ENCODE measurements at regions not wholly inside any gene's neighbourhood (a gene's known extent, or its start where the extent isn't known, plus 50 kb on each side); places are given as distances from the start of the nearest gene placed in this dataset.
"Not testable (repeated sequence)": the region's sequence is repeated elsewhere in the genome, so short reads cannot be mapped to it uniquely, and the experiment has no call there.

GRCh38 chr7:12921751-12922345 is 234.4 kb downstream of the ARL4A start:
- Histone ChIP-seq H3K9me2 (replicated peaks; ENCODE audit: insufficient read depth, low read length) (no peaks in the 10 kb centered on the region), H4K20me1 (ENCODE audit: insufficient read depth, low read depth, low read length) (no peaks in the 10 kb centered on the region), H3K9ac (ENCODE audit: low read length) (no peak overlapping the region), H3K9me3 (ENCODE audit: low read length) (no peaks in the 10 kb centered on the region), H3K36me3 (ENCODE audit: insufficient read depth, low read length) (no peaks in the 10 kb centered on the region), H3K79me2 (ENCODE audit: low read length) (no peaks in the 10 kb centered on the region), H3K4me1 (ENCODE audit: low read length) (no peaks in the 10 kb centered on the region), H3K27ac (ENCODE audit: low read length) (no peak overlapping the region), H3K4me2 (ENCODE audit: low read depth, low read length, poor library complexity, severe bottlenecking) (no peak overlapping the region), H3K4me3 (ENCODE audit: low read length) (no peak overlapping the region), H3K27me3 (ENCODE audit: low read length) (no peaks in the 10 kb centered on the region), H2AFZ (ENCODE audit: low read length) (no peak overlapping the region)
- DNase-seq = no peak

GRCh38 chr7:12923971-12924370 is 236.5 kb downstream of the ARL4A start:
- Histone ChIP-seq H3K27me3 (ENCODE audit: low read length) (no peaks in the 10 kb centered on the region), H3K9me3 (ENCODE audit: low read length) (no peaks in the 10 kb centered on the region), H3K9me2 (replicated peaks; ENCODE audit: insufficient read depth, low read length) (no peaks in the 10 kb centered on the region), H2AFZ (ENCODE audit: low read length) (no peak overlapping the region), H4K20me1 (ENCODE audit: insufficient read depth, low read depth, low read length) (no peaks in the 10 kb centered on the region), H3K79me2 (ENCODE audit: low read length) (no peaks in the 10 kb centered on the region), H3K9ac (ENCODE audit: low read length) (no peak overlapping the region), H3K4me2 (ENCODE audit: low read depth, low read length, poor library complexity, severe bottlenecking) (no peak overlapping the region), H3K36me3 (ENCODE audit: insufficient read depth, low read length) (no peaks in the 10 kb centered on the region), H3K27ac (ENCODE audit: low read length) (no peak overlapping the region), H3K4me1 (ENCODE audit: low read length) (no peaks in the 10 kb centered on the region), H3K4me3 (ENCODE audit: low read length) (no peak overlapping the region)
- no peak for DNase-seq

- no peaks in the 10 kb centered on the region for H3K36me3 ChIP-seq (ENCODE audit: insufficient read depth, low read length)
- no peak overlapping the region for H2AFZ ChIP-seq (ENCODE audit: low read length)
- no peak overlapping the region for H3K4me3 ChIP-seq (ENCODE audit: low read length)
- H3K9ac ChIP-seq (ENCODE audit: low read length) = no peak overlapping the region
- H3K4me1 ChIP-seq (ENCODE audit: low read length) = no peaks in the 10 kb centered on the region
- no peaks in the 10 kb centered on the region for H3K9me2 ChIP-seq (replicated peaks; ENCODE audit: insufficient read depth, low read length)
- 0 out of 2 replicates have a peak, but pooled peaks cover 4% of the 10 kb centered on the region for H3K27me3 ChIP-seq (ENCODE audit: low read length)
- no peak for DNase-seq
- no peaks in the 10 kb centered on the region for H4K20me1 ChIP-seq (ENCODE audit: insufficient read depth, low read depth, low read length)
- no peak overlapping the region for H3K4me2 ChIP-seq (ENCODE audit: low read depth, low read length, poor library complexity, severe bottlenecking)
- no peaks in the 10 kb centered on the region for H3K9me3 ChIP-seq (ENCODE audit: low read length)
- no peak overlapping the region for H3K27ac ChIP-seq (ENCODE audit: low read length)
- no peaks in the 10 kb centered on the region for H3K79me2 ChIP-seq (ENCODE audit: low read length)
Measured at GRCh38 chr7:12926206-12926605, 238.8 kb downstream of the ARL4A start.

- Histone ChIP-seq H3K4me1 (ENCODE audit: low read length) (no peaks in the 10 kb centered on the region), H4K20me1 (ENCODE audit: insufficient read depth, low read depth, low read length) (no peaks in the 10 kb centered on the region), H2AFZ (ENCODE audit: low read length) (no peak overlapping the region), H3K79me2 (ENCODE audit: low read length) (no peaks in the 10 kb centered on the region), H3K9ac (ENCODE audit: low read length) (no peak overlapping the region), H3K9me2 (replicated peaks; ENCODE audit: insufficient read depth, low read length) (no peaks in the 10 kb centered on the region), H3K27ac (ENCODE audit: low read length) (no peak overlapping the region), H3K27me3 (ENCODE audit: low read length) (0 out of 2 replicates have a peak, but pooled peaks cover 4% of the 10 kb centered on the region), H3K36me3 (ENCODE audit: insufficient read depth, low read length) (no peaks in the 10 kb centered on the region), H3K4me2 (ENCODE audit: low read depth, low read length, poor library complexity, severe bottlenecking) (no peak overlapping the region), H3K4me3 (ENCODE audit: low read length) (no peak overlapping the region), H3K9me3 (ENCODE audit: low read length) (no peaks in the 10 kb centered on the region)
- DNase-seq = no peak
Measured at GRCh38 chr7:12927635-12928434, 240.4 kb downstream of the ARL4A start.

GRCh38 chr7:12929476-12930140 is 242.2 kb downstream of the ARL4A start:
- H3K4me3 ChIP-seq (ENCODE audit: low read length) = no peak overlapping the region
- H3K79me2 ChIP-seq (ENCODE audit: low read length) = no peaks in the 10 kb centered on the region
- no peaks in the 10 kb centered on the region for H3K36me3 ChIP-seq (ENCODE audit: insufficient read depth, low read length)
- H3K27ac ChIP-seq (ENCODE audit: low read length) = no peak overlapping the region
- no peak overlapping the region for H2AFZ ChIP-seq (ENCODE audit: low read length)
- H3K9me2 ChIP-seq (replicated peaks; ENCODE audit: insufficient read depth, low read length) = no peaks in the 10 kb centered on the region
- no peak for DNase-seq
- H3K4me1 ChIP-seq (ENCODE audit: low read length) = no peaks in the 10 kb centered on the region
- H4K20me1 ChIP-seq (ENCODE audit: insufficient read depth, low read depth, low read length) = no peaks in the 10 kb centered on the region
- H3K9ac ChIP-seq (ENCODE audit: low read length) = no peak overlapping the region
- H3K4me2 ChIP-seq (ENCODE audit: low read depth, low read length, poor library complexity, severe bottlenecking) = no peak overlapping the region
- 0 out of 2 replicates have a peak, but pooled peaks cover 4% of the 10 kb centered on the region for H3K27me3 ChIP-seq (ENCODE audit: low read length)
- no peaks in the 10 kb centered on the region for H3K9me3 ChIP-seq (ENCODE audit: low read length)

- H3K27ac ChIP-seq (ENCODE audit: low read length) = no peak overlapping the region
- no peaks in the 10 kb centered on the region for H3K36me3 ChIP-seq (ENCODE audit: insufficient read depth, low read length)
- 0 out of 2 replicates have a peak, but pooled peaks cover 4% of the 10 kb centered on the region for H3K27me3 ChIP-seq (ENCODE audit: low read length)
- H4K20me1 ChIP-seq (ENCODE audit: insufficient read depth, low read depth, low read length) = no peaks in the 10 kb centered on the region
- no peaks in the 10 kb centered on the region for H3K79me2 ChIP-seq (ENCODE audit: low read length)
- no peaks in the 10 kb centered on the region for H3K4me1 ChIP-seq (ENCODE audit: low read length)
- no peaks in the 10 kb centered on the region for H3K9me2 ChIP-seq (replicated peaks; ENCODE audit: insufficient read depth, low read length)
- H3K4me2 ChIP-seq (ENCODE audit: low read depth, low read length, poor library complexity, severe bottlenecking) = no peak overlapping the region
- H2AFZ ChIP-seq (ENCODE audit: low read length) = no peak overlapping the region
- H3K4me3 ChIP-seq (ENCODE audit: low read length) = no peak overlapping the region
- H3K9me3 ChIP-seq (ENCODE audit: low read length) = no peaks in the 10 kb centered on the region
- no peak overlapping the region for H3K9ac ChIP-seq (ENCODE audit: low read length)
- DNase-seq = no peak
Measured at GRCh38 chr7:12930534-12930933, 243.1 kb downstream of the ARL4A start.

- H4K20me1 ChIP-seq (ENCODE audit: insufficient read depth, low read depth, low read length); DNase-seq; H3K9ac ChIP-seq (ENCODE audit: low read length); H3K36me3 ChIP-seq (ENCODE audit: insufficient read depth, low read length); H3K4me2 ChIP-seq (ENCODE audit: low read depth, low read length, poor library complexity, severe bottlenecking); H3K27me3 ChIP-seq (ENCODE audit: low read length); H3K27ac ChIP-seq (ENCODE audit: low read length); H2AFZ ChIP-seq (ENCODE audit: low read length); H3K4me1 ChIP-seq (ENCODE audit: low read length); H3K4me3 ChIP-seq (ENCODE audit: low read length); H3K79me2 ChIP-seq (ENCODE audit: low read length); H3K9me3 ChIP-seq (ENCODE audit: low read length); H3K9me2 ChIP-seq (replicated peaks; ENCODE audit: insufficient read depth, low read length): not testable (repeated sequence)
Measured at GRCh38 chr7:12931465-12931864, 244.0 kb downstream of the ARL4A start.

GRCh38 chr7:12939694-12940093 is 252.3 kb downstream of the ARL4A start:
- Histone ChIP-seq H3K27ac (ENCODE audit: low read length) (no peak overlapping the region), H3K4me3 (ENCODE audit: low read length) (no peak overlapping the region), H3K9me2 (replicated peaks; ENCODE audit: insufficient read depth, low read length) (no peaks in the 10 kb centered on the region)

More at GRCh38 chr7:12939694-12940093, 252.3 kb downstream of the ARL4A start:
- Histone ChIP-seq H3K9me3 (ENCODE audit: low read length) (no peaks in the 10 kb centered on the region), H3K36me3 (ENCODE audit: insufficient read depth, low read length) (no peaks in the 10 kb centered on the region), H4K20me1 (ENCODE audit: insufficient read depth, low read depth, low read length) (no peaks in the 10 kb centered on the region), H3K4me1 (ENCODE audit: low read length) (no peaks in the 10 kb centered on the region), H3K27me3 (ENCODE audit: low read length) (no peaks in the 10 kb centered on the region), H3K79me2 (ENCODE audit: low read length) (no peaks in the 10 kb centered on the region), H3K9ac (ENCODE audit: low read length) (no peak overlapping the region), H3K4me2 (ENCODE audit: low read depth, low read length, poor library complexity, severe bottlenecking) (no peak overlapping the region), H2AFZ (ENCODE audit: low read length) (no peak overlapping the region)
- no peak for DNase-seq
